Endothelial cell of umbilical vein (primary cell): ENCODE measurements at regions not wholly inside any gene's neighbourhood (a gene's known extent, or its start where the extent isn't known, plus 50 kb on each side); places are given as distances from the start of the nearest gene placed in this dataset.

Experiments used
- CTCF ChIP-seq, 2 donors: IDR thresholded peaks; 1 replicate in 1 of 2; 2 replicates in 1 of 2; pipeline ENCODE4 v1.5.1; 2011; ENCODE audit warnings: low read length in 2 of 2, mild to moderate bottlenecking in 2 of 2, moderate library complexity in 2 of 2, control low read depth in 1 of 2, inconsistent platforms in 1 of 2, low read depth in 1 of 2; ENCODE audit not compliant: insufficient read depth in 1 of 2; ENCODE audit errors: extremely low read depth in 1 of 2
- POLR2A ChIP-seq: IDR thresholded peaks from 2 replicates; pipeline ENCODE4 v1.6.1; 2012; ENCODE audit warnings: low read depth, mild to moderate bottlenecking, control low read depth, low read length
- POLR2AphosphoS5 ChIP-seq: IDR thresholded peaks from 2 replicates; pipeline ENCODE4 v1.6.1; 2012; ENCODE audit warnings: low read depth, mild to moderate bottlenecking, control low read depth, low read length, moderate library complexity; ENCODE audit not compliant: insufficient read depth

- TF ChIP-seq CTCF (IDR thresholded peaks at IDR 0.05; ENCODE audit: extremely low read depth in 1 of 2, insufficient read depth in 1 of 2, low read depth in 1 of 2, low read length in 2 of 2) (no peak), POLR2A (no peak), POLR2AphosphoS5 (no peak)
Measured at GRCh38 chr5:161064781-161065180, 212.8 kb upstream of the ATP10B start.
